MM.1S (cell line): ENCODE measurements at regions not wholly inside any gene's neighbourhood (a gene's known extent, or its start where the extent isn't known, plus 50 kb on each side); places are given as distances from the start of the nearest gene placed in this dataset.

Source experiments
- EZH2 ChIP-seq: fragments of 300-600 bp; sonication (generic); optimal IDR thresholded peaks from 2 replicates; pipeline ENCODE3; 2017; ENCODE audit warnings: low read depth, mild to moderate bottlenecking, antibody characterized with exemption, low read length, mixed read lengths
- EZH2phosphoT487 ChIP-seq: fragments of 300-600 bp; sonication (generic); IDR thresholded peaks from 2 replicates; pipeline ENCODE4 v1.6.1; 2018; ENCODE audit warnings: antibody characterized with exemption, low read length
- TF ChIP-seq, protein P1 (sequence below): fragments of 300-600 bp; sonication (generic); IDR thresholded peaks from 2 replicates; pipeline ENCODE4 v1.5.1; 2016; ENCODE audit warnings: antibody characterized with exemption, low read length, mixed read lengths

DNA sequence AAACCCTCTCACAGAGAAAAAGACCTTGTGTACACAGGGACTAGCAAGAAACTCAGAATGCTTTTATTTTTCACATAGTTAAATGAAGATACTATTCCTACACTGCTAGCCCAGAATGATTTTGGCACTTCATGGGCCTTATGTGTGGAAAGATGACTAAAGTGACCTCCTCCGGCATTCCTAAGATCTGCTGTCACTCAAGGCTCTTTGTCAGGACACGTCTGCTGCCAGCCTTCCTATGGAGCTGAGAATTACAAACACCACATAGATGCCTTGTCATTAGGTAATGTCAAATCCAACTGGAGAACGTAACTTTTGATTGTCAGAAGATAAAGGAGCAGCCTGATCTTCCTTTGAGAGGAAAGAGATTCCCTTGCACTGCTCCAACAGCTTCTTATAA lies 249.1 kb downstream of the FAT3 start:
- TF ChIP-seq, protein P1, sequence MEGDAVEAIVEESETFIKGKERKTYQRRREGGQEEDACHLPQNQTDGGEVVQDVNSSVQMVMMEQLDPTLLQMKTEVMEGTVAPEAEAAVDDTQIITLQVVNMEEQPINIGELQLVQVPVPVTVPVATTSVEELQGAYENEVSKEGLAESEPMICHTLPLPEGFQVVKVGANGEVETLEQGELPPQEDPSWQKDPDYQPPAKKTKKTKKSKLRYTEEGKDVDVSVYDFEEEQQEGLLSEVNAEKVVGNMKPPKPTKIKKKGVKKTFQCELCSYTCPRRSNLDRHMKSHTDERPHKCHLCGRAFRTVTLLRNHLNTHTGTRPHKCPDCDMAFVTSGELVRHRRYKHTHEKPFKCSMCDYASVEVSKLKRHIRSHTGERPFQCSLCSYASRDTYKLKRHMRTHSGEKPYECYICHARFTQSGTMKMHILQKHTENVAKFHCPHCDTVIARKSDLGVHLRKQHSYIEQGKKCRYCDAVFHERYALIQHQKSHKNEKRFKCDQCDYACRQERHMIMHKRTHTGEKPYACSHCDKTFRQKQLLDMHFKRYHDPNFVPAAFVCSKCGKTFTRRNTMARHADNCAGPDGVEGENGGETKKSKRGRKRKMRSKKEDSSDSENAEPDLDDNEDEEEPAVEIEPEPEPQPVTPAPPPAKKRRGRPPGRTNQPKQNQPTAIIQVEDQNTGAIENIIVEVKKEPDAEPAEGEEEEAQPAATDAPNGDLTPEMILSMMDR: no peak
- TF ChIP-seq EZH2: no peak
- no peak for TF ChIP-seq EZH2phosphoT487
